GM08714 (cell line): ENCODE measurements at regions not wholly inside any gene's neighbourhood (a gene's known extent, or its start where the extent isn't known, plus 50 kb on each side); places are given as distances from the start of the nearest gene placed in this dataset.
"Not testable (repeated sequence)": the region's sequence is repeated elsewhere in the genome, so short reads cannot be mapped to it uniquely, and the experiment has no call there.

Experiments
- H3K4me3 ChIP-seq: fragments of 200-500 bp; sonication (Bioruptor generic); 2 replicates; pipeline ENCODE4 v1.5.1; 2014; ENCODE audit warnings: mild to moderate bottlenecking, low read length, inconsistent platforms
- ZNF274 ChIP-seq: IDR thresholded peaks from 2 replicates; pipeline ENCODE4 v1.6.1; 2012; ENCODE audit warnings: mild to moderate bottlenecking, low read depth, low read length

- TF ChIP-seq ZNF274 = no peak
These were observed 64.0 kb downstream of the CCNG2 start for GRCh38 chr4:77220828-77221613.

GRCh38 chr4:77225022-77225421, 68.0 kb downstream of the CCNG2 start:
- H3K4me3 ChIP-seq = no peak overlapping the region
- no peak for TF ChIP-seq ZNF274

More at GRCh38 chr4:77220828-77221613, 64.0 kb downstream of the CCNG2 start:
- H3K4me3 ChIP-seq = no peak overlapping the region

GRCh38 chr4:77226939-77227705, 70.1 kb downstream of the CCNG2 start:
- TF ChIP-seq ZNF274 = no peak
- no peak overlapping the region for H3K4me3 ChIP-seq

DNA sequence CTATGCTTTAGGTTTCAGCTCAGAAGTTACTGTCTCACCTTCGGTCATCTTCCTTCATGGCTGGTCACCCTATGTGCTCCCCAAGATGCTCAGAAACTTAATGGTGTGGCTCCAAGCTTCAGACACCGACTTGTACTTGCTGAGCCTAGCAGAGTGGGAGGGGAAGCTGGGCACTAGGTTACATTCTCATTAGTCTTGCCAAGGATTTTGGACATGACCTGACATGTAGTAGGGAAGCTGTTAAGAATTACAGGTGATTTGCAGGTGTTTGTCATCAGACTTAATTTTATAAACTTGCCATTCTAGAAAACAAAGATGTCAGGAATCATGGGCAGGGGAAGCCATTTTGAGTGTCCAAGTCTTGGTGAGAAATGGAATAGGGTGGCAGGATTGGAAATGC, 72.4 kb downstream of the CCNG2 start:
- no peak overlapping the region for H3K4me3 ChIP-seq
- TF ChIP-seq ZNF274 = no peak

- no peak for TF ChIP-seq ZNF274
- H3K4me3 ChIP-seq = no peak overlapping the region
These were observed 75.6 kb downstream of the CCNG2 start for GRCh38 chr4:77232653-77233052.

DNA sequence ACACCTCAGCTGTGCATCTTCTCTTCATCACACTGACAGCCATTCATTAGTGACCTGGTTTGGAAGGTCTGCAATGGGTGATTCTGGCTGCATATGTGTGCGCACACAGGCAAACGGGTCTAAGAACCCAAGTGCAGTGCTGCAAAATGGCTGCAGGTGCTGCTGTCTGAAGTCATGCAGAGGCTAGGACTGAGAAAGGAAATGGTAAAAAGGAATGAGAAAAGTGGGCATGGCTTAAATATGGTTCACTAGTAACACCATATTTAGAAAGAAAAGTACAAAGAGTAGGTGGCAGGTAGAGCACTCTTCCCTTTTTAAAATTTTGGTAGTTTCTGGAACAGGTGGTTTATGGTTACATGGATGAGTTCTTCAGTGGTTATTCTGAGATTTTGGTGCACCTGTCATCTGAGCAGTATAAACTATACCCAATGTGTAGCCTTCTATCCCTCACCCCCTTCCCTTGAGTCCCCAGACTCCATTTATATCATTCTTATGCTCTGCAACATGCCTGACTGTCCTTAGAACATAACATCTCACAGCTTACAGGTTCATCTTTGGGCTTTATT, 78.4 kb downstream of the CCNG2 start:
- no peak for TF ChIP-seq ZNF274

GRCh38 chr4:77236806-77237205, 79.8 kb downstream of the CCNG2 start:
- TF ChIP-seq ZNF274 = no peak
- no peak overlapping the region for H3K4me3 ChIP-seq

More for the DNA sequence above, 78.4 kb downstream of the CCNG2 start:
- H3K4me3 ChIP-seq = no peak overlapping the region

- TF ChIP-seq ZNF274 = no peak
- no peak overlapping the region for H3K4me3 ChIP-seq
These were observed 83.6 kb downstream of the CCNG2 start for GRCh38 chr4:77240469-77241066.

- H3K4me3 ChIP-seq = no peak overlapping the region
- no peak for TF ChIP-seq ZNF274
These were observed 91.8 kb downstream of the CCNG2 start for GRCh38 chr4:77248805-77249204.

- H3K4me3 ChIP-seq = no peak overlapping the region
These were observed 94.7 kb downstream of the CCNG2 start for GRCh38 chr4:77251751-77252150.

GRCh38 chr4:77263247-77263646, 106.2 kb downstream of the CCNG2 start:
- H3K4me3 ChIP-seq = no peak overlapping the region
- no peak for TF ChIP-seq ZNF274

More at GRCh38 chr4:77251751-77252150, 94.7 kb downstream of the CCNG2 start:
- TF ChIP-seq ZNF274 = no peak

DNA sequence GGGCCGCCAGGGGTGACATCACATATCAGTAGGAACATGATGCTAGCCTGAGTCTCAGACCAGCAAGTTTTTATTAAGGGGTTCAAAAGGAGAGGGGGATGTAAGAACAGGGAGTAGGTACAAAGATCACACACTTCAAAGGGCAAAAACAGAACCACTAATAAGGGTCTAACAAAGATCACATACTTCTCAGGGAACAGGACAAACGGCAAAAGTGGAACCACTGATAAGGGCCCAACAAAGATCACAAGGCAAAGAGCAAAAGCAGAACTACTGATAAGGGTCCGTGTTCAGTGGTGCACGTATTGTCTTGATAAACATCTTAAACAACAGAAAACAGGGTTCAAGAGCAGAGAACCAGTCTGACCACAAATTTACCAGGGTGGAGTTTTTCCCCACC, 107.0 kb downstream of the CCNG2 start:
- not testable (repeated sequence) for H3K4me3 ChIP-seq

DNA sequence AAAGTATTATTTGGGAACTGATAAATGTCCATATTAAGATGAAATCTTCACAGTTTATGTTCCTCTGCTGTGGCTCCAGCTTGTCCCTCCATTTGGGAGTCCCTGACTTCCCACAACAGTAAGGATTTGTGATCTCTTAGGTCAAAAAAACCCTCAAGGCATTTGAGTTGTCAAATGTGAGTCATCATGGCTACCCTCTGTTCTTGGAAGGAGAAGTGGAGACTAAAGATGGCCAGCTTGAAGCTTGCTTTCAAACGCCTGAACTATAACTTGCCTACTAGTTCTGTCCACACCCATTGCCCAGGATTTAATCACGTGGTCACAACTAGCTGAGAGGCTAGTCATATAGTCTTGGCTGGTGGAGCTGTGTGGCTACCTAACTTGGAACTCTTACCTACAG, 107.8 kb downstream of the CCNG2 start:
- H3K4me3 ChIP-seq = no peak overlapping the region
- no peak for TF ChIP-seq ZNF274

DNA sequence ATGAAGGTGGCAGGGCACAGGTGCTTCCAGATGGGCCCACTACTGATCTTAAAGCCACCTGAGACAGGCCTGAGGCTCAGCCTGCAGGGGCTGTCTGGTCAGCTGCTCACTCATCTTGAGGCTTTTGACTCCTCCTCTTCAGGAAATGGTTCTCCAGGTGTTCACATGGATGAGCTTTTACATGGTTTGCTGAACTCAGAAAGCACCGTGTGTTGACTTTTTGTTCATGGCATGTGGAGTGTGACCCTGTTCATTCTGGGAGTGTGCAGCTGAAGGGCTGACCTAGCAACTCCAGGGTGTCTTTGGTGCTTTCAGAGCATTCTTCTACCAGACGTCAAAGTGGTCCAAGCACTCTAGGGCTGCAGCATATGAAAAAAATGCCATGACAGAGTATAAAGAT, 111.1 kb downstream of the CCNG2 start:
- TF ChIP-seq ZNF274 = no peak
- H3K4me3 ChIP-seq = no peak overlapping the region
